OCI-LY1 (cell line): ENCODE measurements at regions not wholly inside any gene's neighbourhood (a gene's known extent, or its start where the extent isn't known, plus 50 kb on each side); places are given as distances from the start of the nearest gene placed in this dataset.

ENCODE experiments used
- CTCF ChIP-seq: fragments of 200-600 bp; sonication (generic), shearing (Covaris generic); IDR thresholded peaks from 2 replicates; pipeline ENCODE4 v1.5.1; 2017; ENCODE audit warnings: mild to moderate bottlenecking, antibody characterized with exemption, low read length, moderate library complexity, mixed read lengths
- EZH2 ChIP-seq: fragments of 200-600 bp; sonication (generic), shearing (Covaris generic); IDR thresholded peaks from 2 replicates; pipeline ENCODE4 v1.8.0; 2017; ENCODE audit warnings: borderline replicate concordance, mixed run types, mild to moderate bottlenecking, antibody characterized with exemption, low read length, moderate library complexity, mixed read lengths

GRCh38 chr4:114062499-114062898, 83.1 kb upstream of the ARSJ start:
- TF ChIP-seq CTCF: no peak
- no peak for TF ChIP-seq EZH2
